Kidney (tissue), 13 donors: ENCODE measurements at regions not wholly inside any gene's neighbourhood (a gene's known extent, or its start where the extent isn't known, plus 50 kb on each side); places are given as distances from the start of the nearest gene placed in this dataset.

ENCODE experiments used
- DNase-seq, 5 donors: peaks; one replicate each; pipeline ENCODE4 v3.0.0-alpha.2; 2013 to 2020
- FAIRE-seq: peaks from 2 replicates; lab custom pipeline; 2012; peaks lifted over from hg19 to GRCh38; lab: Jason Lieb, UNC
- H3K27ac ChIP-seq, 2 donors: one replicate each; pipeline ENCODE4 v1.7.0; 2013; ENCODE audit warnings: low read depth in 2 of 2, low read length in 2 of 2, inconsistent platforms in 1 of 2
- H3K27me3 ChIP-seq: one replicate; pipeline ENCODE4 v1.7.1; 2013; ENCODE audit warnings: low read length, inconsistent platforms; ENCODE audit not compliant: control insufficient read depth, insufficient read depth
- H3K36me3 ChIP-seq, 3 donors: one replicate each; pipeline versions ENCODE4 v1.7.0 to v1.7.1; 2013; ENCODE audit warnings: low read length in 3 of 3, control low read depth in 1 of 3, inconsistent platforms in 1 of 3; ENCODE audit not compliant: insufficient read depth in 3 of 3, control insufficient read depth in 2 of 3
- H3K4me1 ChIP-seq, 3 donors: one replicate each; pipeline versions ENCODE4 v1.7.0 to v1.7.1; 2013; ENCODE audit warnings: low read length in 3 of 3, inconsistent platforms in 1 of 3, low read depth in 1 of 3; ENCODE audit not compliant: control insufficient read depth in 2 of 3, insufficient read depth in 2 of 3
- H3K4me3 ChIP-seq, 3 donors: one replicate each; pipeline versions ENCODE4 v1.7.0 to v1.8.1; 2013; ENCODE audit warnings: low read length in 3 of 3, control low read depth in 1 of 3, inconsistent platforms in 1 of 3
- H3K9ac ChIP-seq, 3 donors: one replicate each; pipeline versions ENCODE4 v1.7.0 to v1.7.1; 2013; ENCODE audit warnings: low read length in 3 of 3, control low read depth in 1 of 3, inconsistent platforms in 1 of 3
- H3K9me3 ChIP-seq, 3 donors: one replicate each; pipeline versions ENCODE4 v1.7.0 to v1.7.1; 2013; ENCODE audit warnings: low read length in 3 of 3, control low read depth in 1 of 3, inconsistent platforms in 1 of 3; ENCODE audit not compliant: control insufficient read depth in 2 of 3, insufficient read depth in 1 of 3
- intact Hi-C: fragments of 100-400 bp; cut with DNase I; formaldehyde crosslinking; loops from one replicate; pipeline ENCODE4 v1.11.1; 2022
- TF ChIP-seq, protein P1 (sequence below): IDR thresholded peaks from 3 replicates; pipeline ENCODE4 v1.5.1; 2012; ENCODE audit warnings: mild to moderate bottlenecking, moderate library complexity, borderline replicate concordance; ENCODE audit not compliant: insufficient read depth; ENCODE audit errors: extremely low read depth
- donor health status: control.
- donor health status: control.
- donor health status: control.
- donor health status: control.
- donor health status: control.
- donor health status: DM: yes; HTN: yes; CAD: no.
- donor health status: Normal renal cell carcinoma (clear cell type).

DNA sequence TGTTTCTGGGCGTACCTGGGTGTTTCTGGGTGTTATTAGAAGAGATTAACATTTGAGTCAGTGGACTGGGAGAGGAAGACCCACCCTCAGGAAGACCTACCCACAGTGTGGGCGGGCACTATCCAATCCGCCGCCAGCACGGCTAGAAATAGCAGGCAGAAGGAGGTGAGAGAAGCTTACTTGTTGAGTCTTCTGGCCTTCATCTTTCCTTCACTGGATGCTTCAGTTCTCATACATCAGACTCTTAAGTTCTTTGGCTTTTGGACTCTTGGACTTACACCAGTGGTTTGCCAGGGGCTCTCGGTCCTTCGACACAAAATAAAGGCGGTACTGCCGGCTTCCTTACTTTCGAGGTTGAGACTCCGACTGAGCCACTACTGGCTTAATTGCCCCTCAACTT is 654.6 kb upstream of the CADM2 start:
- Histone ChIP-seq H3K9ac (no peak overlapping the region), H3K27me3 (no peaks in the 10 kb centered on the region), H3K36me3 (no peaks in the 10 kb centered on the region), H3K9me3 (no peaks in the 10 kb centered on the region), H3K4me1 (no peaks in the 10 kb centered on the region), H3K27ac (no peak overlapping the region), H3K4me3 (no peak overlapping the region)
- DNase-seq (no peak), FAIRE-seq (no peak)
- intact Hi-C loops, result no loop called here
- TF ChIP-seq, protein P1, sequence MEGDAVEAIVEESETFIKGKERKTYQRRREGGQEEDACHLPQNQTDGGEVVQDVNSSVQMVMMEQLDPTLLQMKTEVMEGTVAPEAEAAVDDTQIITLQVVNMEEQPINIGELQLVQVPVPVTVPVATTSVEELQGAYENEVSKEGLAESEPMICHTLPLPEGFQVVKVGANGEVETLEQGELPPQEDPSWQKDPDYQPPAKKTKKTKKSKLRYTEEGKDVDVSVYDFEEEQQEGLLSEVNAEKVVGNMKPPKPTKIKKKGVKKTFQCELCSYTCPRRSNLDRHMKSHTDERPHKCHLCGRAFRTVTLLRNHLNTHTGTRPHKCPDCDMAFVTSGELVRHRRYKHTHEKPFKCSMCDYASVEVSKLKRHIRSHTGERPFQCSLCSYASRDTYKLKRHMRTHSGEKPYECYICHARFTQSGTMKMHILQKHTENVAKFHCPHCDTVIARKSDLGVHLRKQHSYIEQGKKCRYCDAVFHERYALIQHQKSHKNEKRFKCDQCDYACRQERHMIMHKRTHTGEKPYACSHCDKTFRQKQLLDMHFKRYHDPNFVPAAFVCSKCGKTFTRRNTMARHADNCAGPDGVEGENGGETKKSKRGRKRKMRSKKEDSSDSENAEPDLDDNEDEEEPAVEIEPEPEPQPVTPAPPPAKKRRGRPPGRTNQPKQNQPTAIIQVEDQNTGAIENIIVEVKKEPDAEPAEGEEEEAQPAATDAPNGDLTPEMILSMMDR, result no peak

DNA sequence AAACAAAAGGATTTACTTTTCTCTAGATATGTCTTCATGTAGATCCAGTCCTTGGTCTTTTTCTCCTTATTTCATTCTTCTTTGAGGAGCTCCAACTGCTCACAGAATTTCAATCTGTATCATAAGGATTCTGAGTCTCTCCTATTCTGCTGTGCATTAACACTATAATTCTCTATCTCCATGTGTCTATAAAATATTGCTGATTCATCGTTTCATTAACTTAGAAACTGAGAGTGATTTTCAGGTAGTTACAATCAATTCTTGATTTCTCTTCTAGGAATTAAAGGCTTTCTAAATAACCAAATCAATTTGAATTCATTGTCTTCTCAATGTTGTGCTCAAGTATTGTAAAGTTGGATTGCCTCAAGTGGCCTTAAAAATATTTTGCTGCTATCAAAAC is 651.5 kb upstream of the CADM2 start:
- intact Hi-C loops, result no loop called here
- TF ChIP-seq, protein P1, result no peak
- H3K9me3 ChIP-seq, result no peaks in the 10 kb centered on the region

DNA sequence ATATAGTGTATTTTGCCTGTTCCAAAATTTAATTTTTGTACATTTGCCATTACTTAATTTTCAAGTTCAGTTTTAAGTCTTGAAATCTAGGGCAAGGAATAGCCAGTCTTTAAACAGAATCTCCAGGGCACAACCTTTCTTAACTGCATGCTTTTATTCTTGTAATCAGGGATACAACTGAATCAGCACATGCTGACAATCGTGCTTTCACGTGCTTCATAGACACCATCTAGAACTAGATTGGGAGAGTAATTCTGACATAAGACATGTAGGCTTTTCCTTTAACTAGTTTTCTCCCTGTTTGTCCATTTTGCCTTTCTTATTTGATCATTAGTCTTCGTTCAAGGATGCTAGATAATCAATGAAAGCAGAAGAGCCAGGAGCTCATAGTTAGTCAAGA is 650.4 kb upstream of the CADM2 start:
- H3K4me3 ChIP-seq, result no peak overlapping the region

More for the DNA sequence above, 651.5 kb upstream of the CADM2 start:
- Histone ChIP-seq H3K9ac (no peak overlapping the region), H3K4me1 (no peaks in the 10 kb centered on the region), H3K36me3 (no peaks in the 10 kb centered on the region), H3K4me3 (no peak overlapping the region), H3K27me3 (no peaks in the 10 kb centered on the region), H3K27ac (no peak overlapping the region)
- no peak for DNase-seq
- no peak for FAIRE-seq

More for the DNA sequence above, 650.4 kb upstream of the CADM2 start:
- Histone ChIP-seq H3K27ac (no peak overlapping the region), H3K36me3 (no peaks in the 10 kb centered on the region), H3K9me3 (no peaks in the 10 kb centered on the region), H3K9ac (no peak overlapping the region), H3K4me1 (no peaks in the 10 kb centered on the region), H3K27me3 (no peaks in the 10 kb centered on the region)
- DNase-seq (no peak), FAIRE-seq (no peak)
- TF ChIP-seq, protein P1, result no peak
- intact Hi-C loops, result no loop called here
